Right renal pelvis (tissue), 4 donors: ENCODE measurements at regions not wholly inside any gene's neighbourhood (a gene's known extent, or its start where the extent isn't known, plus 50 kb on each side); places are given as distances from the start of the nearest gene placed in this dataset.
"Not testable (repeated sequence)": the region's sequence is repeated elsewhere in the genome, so short reads cannot be mapped to it uniquely, and the experiment has no call there.

Experiments used
- DNase-seq, 4 donors: peaks; one replicate each; pipeline ENCODE4 v3.0.0-alpha.2; 2013; ENCODE audit warnings: low read depth in 4 of 4, low spot score in 3 of 4, missing footprints in 1 of 4

GRCh38 chr2:180840641-180841040 is 139.8 kb upstream of the UBE2E3 start:
- no peak for DNase-seq

DNA sequence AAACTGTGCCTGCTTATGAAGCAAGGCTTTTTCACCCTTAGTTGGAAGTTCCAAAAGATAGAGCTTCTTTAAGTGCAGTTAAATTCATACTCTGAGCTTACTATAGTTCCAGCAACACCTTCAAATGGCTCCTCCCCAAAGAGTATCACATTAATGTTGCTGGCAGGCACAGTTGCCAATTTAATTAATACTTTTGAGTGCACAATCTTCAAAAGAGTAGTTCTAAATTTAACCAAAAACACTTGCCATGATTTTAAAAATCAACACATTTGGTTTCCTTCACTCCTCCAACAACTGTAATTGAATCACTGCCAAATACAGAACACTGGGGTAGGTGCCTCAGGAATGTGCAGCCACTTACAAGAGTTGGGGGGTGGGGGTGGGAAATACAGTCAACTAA is 150.6 kb upstream of the UBE2E3 start:
- DNase-seq: no peak

GRCh38 chr2:180829261-180829660 is 151.1 kb upstream of the UBE2E3 start:
- no peak for DNase-seq

- no peak for DNase-seq
Measured at GRCh38 chr2:180828756-180829155, 151.6 kb upstream of the UBE2E3 start.

DNA sequence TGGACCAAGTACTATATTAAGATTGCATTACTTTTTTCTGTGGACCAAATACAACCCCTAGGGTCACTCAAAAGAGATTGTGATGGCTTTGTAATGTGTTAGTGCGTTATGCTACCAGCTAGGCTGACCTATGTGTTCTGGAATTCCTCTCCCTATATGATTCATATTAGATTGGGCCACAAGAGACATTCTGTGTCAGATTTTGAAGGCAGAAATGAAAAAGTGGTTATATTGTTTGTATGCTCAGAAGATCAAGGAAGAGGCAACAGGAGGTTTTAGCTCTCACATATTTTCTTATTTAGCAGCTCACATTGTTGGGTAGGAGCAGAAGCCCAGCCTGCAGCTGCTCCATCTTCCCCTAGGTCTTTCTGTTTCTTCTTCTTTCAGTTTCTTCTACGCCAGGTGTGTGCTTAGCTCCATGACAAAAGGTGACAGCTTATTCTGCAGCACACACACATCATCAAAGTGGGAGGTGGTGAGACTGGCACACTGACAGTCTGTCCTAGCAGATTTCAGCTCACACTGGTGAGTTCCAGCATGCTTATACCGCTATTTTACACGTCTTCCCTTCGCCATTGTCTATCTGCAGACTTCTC is 156.8 kb upstream of the UBE2E3 start:
- DNase-seq: no peak

GRCh38 chr2:180819106-180819505 is 161.3 kb upstream of the UBE2E3 start:
- no peak for DNase-seq

- not testable (repeated sequence) for DNase-seq
Measured at GRCh38 chr2:180818700-180819099, 161.7 kb upstream of the UBE2E3 start.

- no peak for DNase-seq
Measured at GRCh38 chr2:180799141-180799540, 181.3 kb upstream of the UBE2E3 start.

DNA sequence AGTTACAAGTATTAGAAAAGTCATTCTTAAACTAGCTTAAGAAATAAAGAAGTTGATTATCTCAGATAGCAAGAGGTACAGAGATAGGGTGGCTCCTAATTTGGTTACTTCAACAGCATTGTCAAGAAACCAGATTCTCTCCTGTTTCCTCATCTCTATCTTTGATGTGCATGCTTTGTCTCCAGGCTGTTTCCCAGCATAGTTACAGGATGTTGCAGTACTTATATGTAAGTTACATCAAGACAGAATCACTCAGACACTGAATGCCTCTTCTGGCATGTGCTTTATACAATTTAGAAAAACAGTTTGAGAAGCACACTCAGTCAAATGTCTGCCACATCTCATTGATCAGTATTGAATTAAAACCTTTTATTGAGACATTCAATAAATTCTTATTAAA is 189.5 kb upstream of the UBE2E3 start:
- DNase-seq: no peak

DNA sequence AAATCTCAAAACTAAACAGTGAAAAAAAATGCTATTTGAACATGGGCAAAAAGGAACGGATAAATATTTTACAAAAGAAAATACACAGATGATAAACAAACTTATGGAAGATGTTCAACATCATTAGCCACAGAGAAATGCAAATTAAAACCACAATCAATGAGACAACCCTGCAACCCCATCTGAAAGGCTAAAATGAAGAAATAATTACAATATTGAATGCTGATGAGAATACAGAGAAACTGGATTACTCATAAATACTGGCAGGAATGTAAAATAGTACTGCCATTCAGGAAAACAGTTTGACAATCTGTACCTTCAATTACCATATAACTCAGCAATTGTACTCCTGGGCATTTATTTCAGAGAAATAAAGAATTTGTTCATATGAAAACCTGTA is 193.1 kb upstream of the UBE2E3 start:
- no peak for DNase-seq

GRCh38 chr2:180781276-180781675 is 199.1 kb upstream of the UBE2E3 start:
- DNase-seq: no peak

- DNase-seq: no peak
Measured at GRCh38 chr2:180778291-180778690, 202.1 kb upstream of the UBE2E3 start.

- no peak for DNase-seq
Measured at GRCh38 chr2:180776921-180777320, 203.5 kb upstream of the UBE2E3 start.

DNA sequence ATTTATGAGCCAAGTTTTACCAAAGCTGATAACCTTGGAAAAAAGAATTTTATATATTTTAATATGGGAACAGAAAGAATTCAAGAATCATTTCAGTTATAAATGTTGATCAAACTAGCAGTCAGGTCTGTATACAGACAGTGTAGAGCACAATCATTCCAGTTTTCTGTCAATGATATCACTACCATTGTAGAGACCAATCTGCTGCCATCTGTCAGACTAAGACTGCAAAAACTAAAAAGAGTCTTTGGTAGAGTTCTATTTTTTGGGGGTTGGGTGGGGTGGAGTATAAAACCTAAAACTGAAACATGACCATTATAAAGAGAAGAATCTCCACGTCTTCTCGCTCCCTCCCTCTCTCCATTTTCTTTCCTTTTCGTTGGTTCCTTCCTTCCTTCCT is 204.7 kb upstream of the UBE2E3 start:
- DNase-seq: no peak

DNA sequence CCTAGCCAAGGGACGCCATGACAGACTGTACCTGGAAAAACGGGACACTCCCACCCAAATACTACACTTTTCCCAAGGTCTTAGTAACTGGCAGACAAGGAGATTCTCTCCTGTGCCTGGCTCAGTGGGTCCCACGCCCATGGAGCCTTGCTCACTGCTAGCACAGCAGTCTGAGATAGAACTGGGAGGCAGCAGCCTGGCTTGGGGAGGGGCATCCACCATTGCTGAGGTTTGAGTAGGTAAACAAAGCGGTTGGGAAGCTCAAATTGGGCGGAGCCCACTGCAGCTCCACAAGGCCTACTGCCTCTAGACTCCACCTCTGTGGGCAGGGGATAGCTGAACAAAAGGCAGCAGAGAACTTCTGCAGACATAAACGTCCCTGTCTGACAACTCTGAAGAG is 215.1 kb upstream of the UBE2E3 start:
- not testable (repeated sequence) for DNase-seq

GRCh38 chr2:180763263-180763989 is 217.0 kb upstream of the UBE2E3 start:
- DNase-seq: no peak

- DNase-seq: no peak
Measured at GRCh38 chr2:180761224-180761623, 219.2 kb upstream of the UBE2E3 start.

- no peak for DNase-seq
Measured at GRCh38 chr2:180759631-180760030, 220.8 kb upstream of the UBE2E3 start.

GRCh38 chr2:180753809-180754761 is 226.3 kb upstream of the UBE2E3 start:
- DNase-seq: no peak

- DNase-seq: no peak
Measured at GRCh38 chr2:180751306-180751920, 229.0 kb upstream of the UBE2E3 start.

DNA sequence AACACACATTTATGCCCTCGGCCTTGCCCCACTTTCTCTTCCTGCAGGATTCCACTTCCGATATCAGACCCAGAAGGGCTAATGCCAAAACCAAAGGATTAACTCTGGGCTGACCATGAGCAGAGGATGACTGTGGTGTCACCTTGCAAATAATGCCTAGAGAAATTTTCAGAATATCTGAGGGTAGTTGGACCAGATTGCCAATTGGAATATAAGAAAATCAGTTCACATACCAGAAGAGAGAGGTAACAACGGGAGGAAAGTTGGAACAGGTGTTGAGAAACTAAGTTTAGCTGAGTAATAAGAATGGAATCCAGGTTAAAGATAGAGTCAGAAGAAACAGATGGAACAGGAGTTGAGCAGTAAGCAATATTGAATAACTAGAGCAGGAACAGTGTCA is 232.7 kb upstream of the UBE2E3 start:
- no peak for DNase-seq
